Osteoblast (primary cell): ENCODE measurements at regions not wholly inside any gene's neighbourhood (a gene's known extent, or its start where the extent isn't known, plus 50 kb on each side); places are given as distances from the start of the nearest gene placed in this dataset.

Source experiments
- DNase-seq: peaks from one replicate; pipeline ENCODE4 v3.0.0; 2011; ENCODE audit warnings: low spot score, mixed read lengths; ENCODE audit not compliant: insufficient read length; ENCODE audit errors: missing footprints
- H2AFZ ChIP-seq: 2 replicates; pipeline ENCODE4 v1.6.0; 2011; ENCODE audit warnings: mild to moderate bottlenecking, low read length
- H3K27ac ChIP-seq: 2 replicates; pipeline ENCODE4 v1.5.1; 2011; ENCODE audit warnings: mild to moderate bottlenecking, low read depth, low read length, moderate library complexity
- H3K27me3 ChIP-seq: 2 replicates; pipeline ENCODE4 v1.6.0; 2012; ENCODE audit warnings: mild to moderate bottlenecking, control low read depth, inconsistent platforms, low read length, moderate library complexity; ENCODE audit not compliant: insufficient read depth
- H3K36me3 ChIP-seq: 2 replicates; pipeline ENCODE4 v1.5.1; 2011; ENCODE audit warnings: mild to moderate bottlenecking, low read length, control low read depth, moderate library complexity; ENCODE audit not compliant: insufficient read depth
- H3K4me1 ChIP-seq: 2 replicates; pipeline ENCODE4 v1.5.1; 2011; ENCODE audit warnings: mild to moderate bottlenecking, low read length, control low read depth, moderate library complexity; ENCODE audit not compliant: insufficient read depth
- H3K4me2 ChIP-seq: 2 replicates; pipeline ENCODE4 v1.6.0; 2011; ENCODE audit warnings: mild to moderate bottlenecking, low read length; ENCODE audit not compliant: insufficient read depth
- H3K4me3 ChIP-seq: fragments of 200-600 bp; sonication (generic); 3 replicates; pipeline ENCODE4 v1.5.1; 2012; ENCODE audit warnings: mild to moderate bottlenecking, low read length, inconsistent platforms; ENCODE audit not compliant: insufficient read depth
- H3K79me2 ChIP-seq: 2 replicates; pipeline ENCODE4 v1.6.0; 2012; ENCODE audit warnings: mild to moderate bottlenecking, low read length, control low read depth, inconsistent platforms; ENCODE audit not compliant: insufficient read depth
- H3K9me3 ChIP-seq: 2 replicates; pipeline ENCODE4 v1.5.1; 2011; ENCODE audit warnings: low read depth, low read length, control low read depth
- H4K20me1 ChIP-seq: 2 replicates; pipeline ENCODE4 v1.6.0; 2012; ENCODE audit warnings: mild to moderate bottlenecking, low read length, control low read depth; ENCODE audit not compliant: insufficient read depth
- TF ChIP-seq, protein P1 (sequence below): IDR thresholded peaks from 2 replicates; pipeline ENCODE4 v1.5.1; 2011; ENCODE audit warnings: mild to moderate bottlenecking, low read depth, low read length, moderate library complexity; ENCODE audit errors: extremely low read depth

DNA sequence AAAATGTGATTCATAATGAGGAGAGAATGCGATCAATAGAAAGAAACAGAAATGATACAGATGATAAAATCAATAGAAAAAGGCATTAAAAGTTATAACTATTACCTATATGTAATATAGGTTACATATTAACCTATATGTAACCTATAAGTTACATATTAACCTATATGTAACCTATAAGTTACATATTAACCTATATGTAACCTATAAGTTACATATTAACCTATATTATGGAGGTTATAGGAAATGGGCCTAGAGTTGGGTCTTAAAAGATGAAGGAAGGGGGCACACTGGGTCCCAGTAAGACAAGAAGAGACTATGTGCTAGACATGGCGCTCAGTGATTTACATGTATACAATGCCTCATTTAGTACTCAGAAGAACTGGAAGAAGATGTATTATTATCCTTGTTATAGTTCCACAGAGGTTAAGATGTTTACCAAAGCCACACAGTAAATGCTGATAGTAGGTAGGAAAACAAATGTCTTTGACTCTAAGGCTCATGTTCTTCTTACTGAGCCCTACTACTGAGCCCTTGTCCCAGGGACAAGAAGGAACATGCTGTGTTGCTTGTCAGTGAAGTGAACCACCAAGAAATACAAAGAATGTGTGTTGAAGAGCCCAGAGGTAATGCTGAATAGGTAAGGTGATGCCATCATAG, 444.6 kb upstream of the PLXNA2 start:
- H3K27me3 ChIP-seq, result no peaks in the 10 kb centered on the region
- no peaks in the 10 kb centered on the region for H3K9me3 ChIP-seq
- no peaks in the 10 kb centered on the region for H3K79me2 ChIP-seq
- no peak overlapping the region for H3K4me2 ChIP-seq
- no peaks in the 10 kb centered on the region for H3K4me1 ChIP-seq
- TF ChIP-seq, protein P1, sequence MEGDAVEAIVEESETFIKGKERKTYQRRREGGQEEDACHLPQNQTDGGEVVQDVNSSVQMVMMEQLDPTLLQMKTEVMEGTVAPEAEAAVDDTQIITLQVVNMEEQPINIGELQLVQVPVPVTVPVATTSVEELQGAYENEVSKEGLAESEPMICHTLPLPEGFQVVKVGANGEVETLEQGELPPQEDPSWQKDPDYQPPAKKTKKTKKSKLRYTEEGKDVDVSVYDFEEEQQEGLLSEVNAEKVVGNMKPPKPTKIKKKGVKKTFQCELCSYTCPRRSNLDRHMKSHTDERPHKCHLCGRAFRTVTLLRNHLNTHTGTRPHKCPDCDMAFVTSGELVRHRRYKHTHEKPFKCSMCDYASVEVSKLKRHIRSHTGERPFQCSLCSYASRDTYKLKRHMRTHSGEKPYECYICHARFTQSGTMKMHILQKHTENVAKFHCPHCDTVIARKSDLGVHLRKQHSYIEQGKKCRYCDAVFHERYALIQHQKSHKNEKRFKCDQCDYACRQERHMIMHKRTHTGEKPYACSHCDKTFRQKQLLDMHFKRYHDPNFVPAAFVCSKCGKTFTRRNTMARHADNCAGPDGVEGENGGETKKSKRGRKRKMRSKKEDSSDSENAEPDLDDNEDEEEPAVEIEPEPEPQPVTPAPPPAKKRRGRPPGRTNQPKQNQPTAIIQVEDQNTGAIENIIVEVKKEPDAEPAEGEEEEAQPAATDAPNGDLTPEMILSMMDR, result no peak
- no peaks in the 10 kb centered on the region for H4K20me1 ChIP-seq
- H3K36me3 ChIP-seq, result no peaks in the 10 kb centered on the region
- H3K27ac ChIP-seq, result no peak overlapping the region
- no peak overlapping the region for H3K4me3 ChIP-seq
- no peak overlapping the region for H2AFZ ChIP-seq
- no peak for DNase-seq

DNA sequence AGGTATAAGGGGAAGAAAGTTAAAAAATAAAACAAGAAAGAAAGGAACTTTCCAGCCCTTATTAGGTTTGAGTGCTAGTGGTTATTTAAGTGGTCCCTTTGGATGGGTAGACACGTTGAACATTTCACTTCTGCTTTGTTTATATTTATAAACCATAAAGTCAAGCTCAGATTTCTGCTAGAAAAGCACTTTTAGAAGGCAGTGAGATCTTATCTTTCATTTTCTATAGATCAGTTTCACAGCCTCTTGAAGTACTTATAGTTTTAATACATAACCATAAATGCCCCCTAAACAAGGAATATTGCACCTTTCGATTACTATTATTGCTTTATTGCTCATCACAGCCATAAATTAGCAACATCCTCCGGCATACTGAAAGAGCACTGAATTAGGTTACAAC, 446.8 kb upstream of the PLXNA2 start:
- no peaks in the 10 kb centered on the region for H3K36me3 ChIP-seq
- H3K4me2 ChIP-seq, result no peak overlapping the region
- TF ChIP-seq, protein P1, result no peak

DNA sequence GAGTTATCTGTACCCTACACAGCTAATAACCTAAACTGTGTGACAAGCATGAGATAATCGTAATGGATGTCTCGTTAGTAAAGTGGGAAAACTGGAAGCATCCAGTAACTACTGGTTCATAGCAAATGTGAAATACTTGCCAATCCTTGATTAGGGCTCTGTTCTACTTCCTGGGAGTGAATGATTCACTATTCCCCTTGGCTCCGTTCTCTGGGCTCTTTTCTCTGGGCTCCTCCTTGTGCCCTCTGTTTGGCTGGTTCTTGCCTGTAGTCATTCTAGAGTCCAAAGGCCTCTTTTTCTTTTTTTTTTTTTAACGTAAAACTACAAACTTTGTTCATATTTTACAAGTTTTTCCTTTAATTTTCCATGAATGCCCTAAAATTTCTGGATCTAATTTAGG, 465.8 kb upstream of the PLXNA2 start:
- no peaks in the 10 kb centered on the region for H3K27me3 ChIP-seq
- no peaks in the 10 kb centered on the region for H3K4me1 ChIP-seq
- H3K9me3 ChIP-seq, result no peaks in the 10 kb centered on the region
- H3K4me3 ChIP-seq, result no peak overlapping the region
- no peaks in the 10 kb centered on the region for H3K36me3 ChIP-seq
- no peaks in the 10 kb centered on the region for H3K79me2 ChIP-seq
- TF ChIP-seq, protein P1, result no peak
- DNase-seq, result no peak
- H3K27ac ChIP-seq, result no peak overlapping the region
- no peaks in the 10 kb centered on the region for H4K20me1 ChIP-seq
- H3K4me2 ChIP-seq, result no peak overlapping the region
- no peak overlapping the region for H2AFZ ChIP-seq

More for the DNA sequence above, 446.8 kb upstream of the PLXNA2 start:
- no peak overlapping the region for H3K27ac ChIP-seq
- H4K20me1 ChIP-seq, result no peaks in the 10 kb centered on the region
- no peak overlapping the region for H3K4me3 ChIP-seq
- no peak for DNase-seq
- no peaks in the 10 kb centered on the region for H3K79me2 ChIP-seq
- no peaks in the 10 kb centered on the region for H3K9me3 ChIP-seq
- H3K27me3 ChIP-seq, result no peaks in the 10 kb centered on the region
- no peaks in the 10 kb centered on the region for H3K4me1 ChIP-seq
- no peak overlapping the region for H2AFZ ChIP-seq

DNA sequence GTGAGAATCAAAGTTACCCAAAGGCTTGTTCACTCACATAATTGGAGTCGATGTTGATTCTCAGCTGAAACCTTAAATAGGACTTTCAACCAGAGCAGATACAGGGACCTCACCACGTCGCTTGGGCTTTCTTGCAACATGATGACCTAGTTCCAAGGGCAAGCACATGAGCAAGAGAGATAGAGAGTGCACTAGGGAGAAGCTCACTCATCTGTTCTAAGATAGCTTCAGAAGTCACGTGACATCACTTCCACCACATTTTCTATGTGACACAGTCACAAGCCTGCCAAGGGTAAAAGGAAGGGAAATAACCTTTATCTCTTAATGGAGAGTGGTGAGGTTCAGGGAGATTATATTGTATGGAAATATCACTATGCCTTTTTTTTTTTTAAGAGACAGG, 470.1 kb upstream of the PLXNA2 start:
- H3K79me2 ChIP-seq, result no peaks in the 10 kb centered on the region
- H3K4me1 ChIP-seq, result no peaks in the 10 kb centered on the region
- no peaks in the 10 kb centered on the region for H3K36me3 ChIP-seq
- H3K4me2 ChIP-seq, result no peak overlapping the region
- TF ChIP-seq, protein P1, result no peak
- H3K27me3 ChIP-seq, result no peaks in the 10 kb centered on the region
- H3K9me3 ChIP-seq, result no peaks in the 10 kb centered on the region
- H3K27ac ChIP-seq, result no peak overlapping the region
- no peak for DNase-seq
- H3K4me3 ChIP-seq, result no peak overlapping the region
- no peak overlapping the region for H2AFZ ChIP-seq
- no peaks in the 10 kb centered on the region for H4K20me1 ChIP-seq
